NCI-H1105 treated with DMSO at 0.1 percent for 48 hours (cell line): ENCODE measurements at regions not wholly inside any gene's neighbourhood (a gene's known extent, or its start where the extent isn't known, plus 50 kb on each side); places are given as distances from the start of the nearest gene placed in this dataset.
"Not testable (repeated sequence)": the region's sequence is repeated elsewhere in the genome, so short reads cannot be mapped to it uniquely, and the experiment has no call there.

Source experiments
- DNase-seq: peaks from one replicate; lab custom pipeline; 2025; lab: John Stamatoyannopoulos, UW

GRCh38 chr13:111501596-111502535, 181.4 kb downstream of the TEX29 start:
- DNase-seq = not testable (repeated sequence)

DNA sequence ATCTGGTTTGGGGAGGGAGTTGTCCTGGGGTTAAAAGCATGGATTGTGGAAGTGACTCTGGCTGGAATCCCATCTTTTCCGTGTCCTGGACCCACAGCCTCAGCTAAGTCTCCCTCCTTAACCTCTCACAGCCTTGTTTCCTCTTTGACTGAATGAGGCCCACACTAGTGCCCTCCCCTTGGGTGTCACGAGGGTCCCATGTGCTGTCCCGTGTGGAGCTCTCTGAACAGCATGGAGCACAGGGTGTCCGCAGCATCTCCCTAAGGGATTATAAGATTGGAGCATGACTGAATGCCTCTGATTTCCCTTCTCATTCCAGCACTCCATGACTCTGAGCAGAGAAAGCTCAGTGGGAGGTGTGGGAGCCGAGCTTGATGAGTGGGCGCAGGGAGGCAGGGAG, 182.5 kb downstream of the TEX29 start:
- DNase-seq = no peak

GRCh38 chr13:111503376-111503775, 182.9 kb downstream of the TEX29 start:
- DNase-seq = no peak

- DNase-seq = no peak
Observed at GRCh38 chr13:111503905-111504695, 183.7 kb downstream of the TEX29 start.

GRCh38 chr13:111505175-111505777, 184.8 kb downstream of the TEX29 start:
- DNase-seq = no peak

DNA sequence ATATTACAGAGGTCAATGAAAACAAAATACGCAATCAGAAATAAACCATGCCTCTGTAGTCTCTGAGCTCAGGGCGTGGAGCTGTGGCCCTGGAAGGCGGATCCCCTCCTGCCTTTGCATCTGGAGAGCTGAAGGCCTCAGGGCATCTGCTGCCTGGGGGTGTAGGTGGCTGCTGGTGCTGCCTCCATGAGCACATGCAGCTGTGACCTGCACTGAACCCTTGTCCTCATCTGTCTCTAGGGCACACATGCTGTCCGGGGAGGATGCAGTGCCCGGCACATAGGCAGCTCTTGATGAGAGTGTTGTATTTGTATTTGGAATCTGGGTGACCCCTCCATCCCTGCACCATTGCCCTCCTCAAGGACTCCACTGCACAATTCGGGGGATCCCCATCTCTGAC, 185.7 kb downstream of the TEX29 start:
- no peak for DNase-seq

DNA sequence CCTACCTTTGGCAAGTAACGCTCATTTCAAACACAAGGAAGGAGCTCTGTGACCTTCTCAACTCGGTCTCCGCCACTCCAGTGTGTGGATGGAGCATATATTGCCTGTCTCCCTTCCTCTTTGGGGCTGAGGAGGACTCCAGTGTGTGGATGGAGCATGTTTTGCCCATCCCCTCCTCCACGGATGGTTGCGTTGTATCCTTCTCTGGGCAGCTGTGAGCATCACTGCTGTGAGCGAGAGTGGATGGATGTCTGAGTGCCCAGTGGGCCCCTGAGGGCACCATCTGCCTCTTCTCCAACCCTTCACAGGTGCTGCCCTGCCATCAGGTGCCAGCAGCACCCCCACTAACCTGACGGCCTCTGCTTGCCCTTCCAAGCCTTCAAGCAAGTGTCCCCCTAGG, 186.2 kb downstream of the TEX29 start:
- DNase-seq = no peak

DNA sequence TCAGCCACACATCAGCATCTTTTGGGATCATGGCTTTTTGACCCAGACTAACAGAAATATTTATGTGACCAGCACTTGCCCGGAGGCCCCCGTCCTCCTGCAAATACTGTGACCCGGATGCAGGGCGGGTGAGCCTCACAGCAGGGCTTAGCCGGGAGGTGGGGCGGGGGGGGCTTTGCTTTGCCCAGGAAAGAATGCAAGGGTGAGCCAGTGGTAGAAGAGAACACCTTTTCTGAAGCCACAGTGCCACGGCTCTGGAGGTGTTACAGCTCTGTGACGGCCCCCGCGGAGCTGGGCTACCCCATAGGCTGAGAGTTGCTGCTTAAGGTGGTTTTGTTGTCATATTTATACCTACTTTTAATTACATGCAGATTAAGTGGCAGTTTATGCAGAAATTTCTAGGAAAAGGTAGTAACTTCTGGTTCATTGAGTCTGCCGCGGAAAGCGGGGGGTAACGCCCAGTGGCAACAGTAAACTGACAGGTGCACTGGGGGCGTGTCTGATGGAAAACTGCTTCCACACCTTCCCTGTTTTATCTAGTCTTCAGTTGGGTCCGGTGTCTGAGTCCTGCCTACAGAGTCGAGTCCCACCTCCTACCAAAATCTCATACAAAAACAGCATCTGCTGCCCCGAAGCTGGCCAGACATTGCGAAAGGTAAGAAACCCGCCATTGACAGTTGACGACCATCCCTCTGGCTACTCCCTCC, 187.9 kb downstream of the TEX29 start:
- no peak for DNase-seq

- DNase-seq = no peak
Observed at GRCh38 chr13:111508902-111509509, 188.6 kb downstream of the TEX29 start.

- no peak for DNase-seq
Observed at GRCh38 chr13:111510502-111511218, 190.2 kb downstream of the TEX29 start.

- DNase-seq = no peak
Observed at GRCh38 chr13:111511219-111511732, 190.8 kb downstream of the TEX29 start.

- DNase-seq = no peak
Observed at GRCh38 chr13:111511805-111512504, 191.5 kb downstream of the TEX29 start.

DNA sequence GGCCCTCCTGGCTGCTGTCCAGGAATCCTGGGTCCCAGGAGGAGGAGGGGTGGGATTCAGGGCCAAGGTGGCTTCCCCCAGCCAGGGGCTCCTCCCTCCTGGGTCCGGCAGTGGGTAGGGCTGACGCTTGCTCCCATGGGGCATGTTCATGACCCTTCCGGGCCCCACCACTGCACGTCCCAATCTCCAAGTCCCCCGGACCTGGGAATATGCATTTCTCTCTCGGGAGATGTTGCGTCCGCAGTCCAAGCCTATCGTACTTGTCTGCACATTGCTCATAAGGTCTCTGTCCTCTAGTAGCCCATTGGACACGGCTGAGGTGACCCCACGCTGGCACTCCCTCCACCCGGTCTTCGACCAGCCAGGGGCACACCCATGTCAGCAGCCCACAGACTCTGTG, 192.3 kb downstream of the TEX29 start:
- no peak for DNase-seq

DNA sequence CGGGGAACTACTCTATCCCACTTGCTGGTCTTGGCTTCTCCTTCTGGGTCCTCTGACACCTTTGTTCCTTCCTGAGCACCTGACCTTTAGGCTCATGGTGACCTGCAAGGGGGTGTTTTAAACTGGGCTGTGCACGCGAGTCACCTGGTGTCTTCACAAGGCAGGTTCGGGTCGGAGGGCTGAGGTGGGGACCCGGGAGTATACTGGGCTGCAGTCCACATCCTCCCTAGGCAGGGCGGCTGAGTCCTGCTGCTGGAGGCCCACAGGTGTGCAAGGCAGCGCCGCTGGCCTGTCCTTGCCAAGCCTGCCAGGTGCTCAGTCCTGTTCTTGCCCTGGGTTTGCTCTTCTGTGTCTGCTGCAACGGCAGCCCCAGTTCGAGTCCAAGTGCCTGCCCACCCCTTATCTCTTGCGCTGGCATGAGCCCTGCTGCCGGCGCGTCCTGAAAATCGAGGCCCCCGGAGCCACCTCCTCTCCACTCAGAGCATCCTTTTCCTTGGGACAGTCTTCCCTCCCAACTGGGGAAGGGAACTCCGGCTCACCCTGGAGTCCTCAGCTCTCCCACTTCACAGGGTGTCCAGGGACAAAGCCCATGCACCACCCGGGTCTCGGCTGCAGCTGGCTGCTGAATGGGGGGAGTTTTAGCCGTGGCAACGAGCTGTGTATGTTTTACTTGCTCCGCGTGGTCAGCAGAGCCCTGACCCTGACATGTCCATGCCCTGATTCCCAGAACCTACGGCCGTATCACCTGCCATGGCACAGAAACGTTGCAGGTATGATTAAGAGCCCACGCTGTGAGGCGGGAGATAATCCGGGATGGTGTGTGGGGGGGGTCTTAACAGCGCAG, 193.5 kb downstream of the TEX29 start:
- DNase-seq = no peak

DNA sequence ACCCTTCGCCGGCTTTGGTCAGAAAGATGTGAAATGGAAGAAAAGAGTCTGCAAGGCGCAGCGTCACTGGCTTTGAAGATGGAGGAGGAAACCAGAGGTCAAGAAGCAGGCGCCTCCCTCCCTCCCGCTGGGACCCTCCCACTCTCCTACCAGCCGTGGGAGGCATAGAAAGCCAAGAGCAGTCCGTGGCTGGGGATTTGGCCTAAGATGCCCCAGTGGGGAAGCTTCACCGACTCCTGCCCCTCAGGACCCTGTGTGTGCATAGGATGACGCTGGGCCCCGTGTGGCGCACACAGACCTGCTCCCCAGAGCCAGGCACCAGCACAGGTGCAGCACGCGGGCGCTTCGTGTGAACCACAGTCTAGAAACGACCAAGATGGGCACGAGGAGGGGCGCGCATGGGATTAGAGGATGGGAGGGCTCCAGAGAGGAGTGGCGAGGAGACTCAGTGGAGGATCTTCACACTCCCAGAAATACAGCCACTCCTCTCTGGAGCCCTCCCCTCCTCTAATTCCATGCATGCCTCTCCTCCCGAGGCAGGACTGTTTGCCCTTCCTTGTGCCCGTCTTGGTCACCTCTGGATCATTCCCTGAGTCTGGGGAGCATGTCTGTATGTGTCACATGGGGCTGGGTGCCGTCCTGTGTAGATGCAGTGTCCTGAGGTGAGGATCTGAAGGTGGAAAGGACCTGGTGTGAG, 194.3 kb downstream of the TEX29 start:
- DNase-seq = no peak

GRCh38 chr13:111515307-111515617, 194.8 kb downstream of the TEX29 start:
- DNase-seq = no peak

DNA sequence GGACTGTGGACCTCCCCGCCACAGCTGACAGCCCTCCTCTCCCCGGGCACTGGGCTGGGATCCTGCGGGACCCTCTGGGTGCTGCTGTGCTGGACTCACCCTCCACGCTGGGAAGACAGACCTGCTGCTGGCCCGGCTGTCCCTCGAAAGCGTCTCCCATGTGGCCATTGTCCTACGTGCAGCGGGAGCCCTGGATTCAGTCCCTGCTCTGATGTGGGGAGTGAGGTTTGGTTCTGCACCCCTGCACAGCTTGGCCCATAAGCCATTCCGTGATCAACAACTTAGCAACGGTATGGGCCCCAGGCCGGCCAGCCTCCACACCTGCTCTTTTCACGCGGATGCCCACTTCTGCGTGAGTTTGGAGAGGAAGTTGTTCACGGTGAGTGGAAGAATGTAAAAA, 195.2 kb downstream of the TEX29 start:
- no peak for DNase-seq
